ENCODE measurements at regions not wholly inside any gene's neighbourhood (a gene's known extent, or its start where the extent isn't known, plus 50 kb on each side); places are given as distances from the start of the nearest gene placed in this dataset.

- TF ChIP-seq CTCF (conservative IDR thresholded peaks at IDR 0.05 in 1 of 2, IDR thresholded peaks at IDR 0.05 in 1 of 2; ENCODE audit: low read depth in 1 of 2, low read length in 2 of 2) = no peak
- no peak for TF ChIP-seq EZH2 (IDR thresholded peaks at IDR 0.05; ENCODE audit: low read length, missing control alignments)
These were observed 189.9 kb downstream of the VGLL3 start for GRCh38 chr3:86801066-86801465.
